ENCODE measurements at regions not wholly inside any gene's neighbourhood (a gene's known extent, or its start where the extent isn't known, plus 50 kb on each side); places are given as distances from the start of the nearest gene placed in this dataset.
"Not testable (repeated sequence)": the region's sequence is repeated elsewhere in the genome, so short reads cannot be mapped to it uniquely, and the experiment has no call there.

- H3K4me1 ChIP-seq: no peaks in the 10 kb centered on the region
- H3K27ac ChIP-seq: no peak overlapping the region
- TF ChIP-seq POLR2A (IDR thresholded peaks at IDR 0.05) (no peak), POLR2AphosphoS5 (IDR thresholded peaks at IDR 0.05; ENCODE audit: insufficient read depth in 1 of 2, low read depth in 1 of 2) (no peak)
- no peaks in the 10 kb centered on the region for H3K36me3 ChIP-seq
- no peaks in the 10 kb centered on the region for H3K27me3 ChIP-seq
- DNase-seq (ENCODE audit: extremely low spot score in 2 of 2): no peak
- no peaks in the 10 kb centered on the region for H3K9me3 ChIP-seq
- no peak overlapping the region for H3K4me3 ChIP-seq
- intact Hi-C loops (cut with DNase I): no loop called here
Observed at GRCh38 chr4:149050840-149051239, 608.6 kb upstream of the NR3C2 start.

GRCh38 chr4:149048451-149049143 lies 606.4 kb upstream of the NR3C2 start:
- no peaks in the 10 kb centered on the region for H3K4me1 ChIP-seq
- H3K36me3 ChIP-seq: no peaks in the 10 kb centered on the region
- intact Hi-C loops (cut with DNase I): no loop called here
- no peak for TF ChIP-seq POLR2AphosphoS5 (IDR thresholded peaks at IDR 0.05; ENCODE audit: insufficient read depth in 1 of 2, low read depth in 1 of 2)
- TF ChIP-seq POLR2A (IDR thresholded peaks at IDR 0.05): no peak
- TF ChIP-seq CTCF (IDR thresholded peaks at IDR 0.05): no peak
- H3K27me3 ChIP-seq: no peaks in the 10 kb centered on the region
- H3K9me3 ChIP-seq: no peaks in the 10 kb centered on the region
- H3K4me3 ChIP-seq: no peak overlapping the region
- no peak for DNase-seq (ENCODE audit: extremely low spot score in 2 of 2)
- H3K27ac ChIP-seq: no peak overlapping the region

- Histone ChIP-seq H3K27ac (no peak overlapping the region), H3K9me3 (no peaks in the 10 kb centered on the region), H3K36me3 (no peaks in the 10 kb centered on the region), H3K4me1 (no peaks in the 10 kb centered on the region), H3K4me3 (no peak overlapping the region), H3K27me3 (no peaks in the 10 kb centered on the region)
- TF ChIP-seq POLR2A (IDR thresholded peaks at IDR 0.05) (no peak), POLR2AphosphoS5 (IDR thresholded peaks at IDR 0.05; ENCODE audit: insufficient read depth in 1 of 2, low read depth in 1 of 2) (no peak), CTCF (IDR thresholded peaks at IDR 0.05) (no peak)
- intact Hi-C loops (cut with DNase I): no loop called here
- no peak for DNase-seq (ENCODE audit: extremely low spot score in 2 of 2)
Observed at GRCh38 chr4:149047368-149047767, 605.2 kb upstream of the NR3C2 start.

- no peaks in the 10 kb centered on the region for H3K27me3 ChIP-seq
- H3K9me3 ChIP-seq: no peaks in the 10 kb centered on the region
- no peak overlapping the region for H3K4me3 ChIP-seq
- no peaks in the 10 kb centered on the region for H3K36me3 ChIP-seq
- H3K27ac ChIP-seq: no peak overlapping the region
- no peaks in the 10 kb centered on the region for H3K4me1 ChIP-seq
- no peak for TF ChIP-seq POLR2AphosphoS5 (IDR thresholded peaks at IDR 0.05; ENCODE audit: insufficient read depth in 1 of 2, low read depth in 1 of 2)
- no peak for TF ChIP-seq CTCF (IDR thresholded peaks at IDR 0.05)
- TF ChIP-seq POLR2A (IDR thresholded peaks at IDR 0.05): no peak
- no peak for DNase-seq (ENCODE audit: extremely low spot score in 2 of 2)
- intact Hi-C loops (cut with DNase I): no loop called here
Observed at GRCh38 chr4:149045731-149046130, 603.5 kb upstream of the NR3C2 start.

- H3K4me3 ChIP-seq; H3K27ac ChIP-seq; H3K4me1 ChIP-seq; intact Hi-C loops (cut with DNase I); H3K27me3 ChIP-seq; H3K9me3 ChIP-seq; DNase-seq (ENCODE audit: extremely low spot score in 2 of 2); H3K36me3 ChIP-seq: not testable (repeated sequence)
Observed at GRCh38 chr4:149039786-149040185, 597.6 kb upstream of the NR3C2 start.

GRCh38 chr4:149031399-149031798 lies 589.2 kb upstream of the NR3C2 start:
- no peak for DNase-seq (ENCODE audit: extremely low spot score in 2 of 2)
- TF ChIP-seq CTCF (IDR thresholded peaks at IDR 0.05) (peak in 1 of 3 experiments; percentile 15), POLR2AphosphoS5 (IDR thresholded peaks at IDR 0.05; ENCODE audit: insufficient read depth in 1 of 2, low read depth in 1 of 2) (no peak)
- Histone ChIP-seq H3K4me1 (no peaks in the 10 kb centered on the region), H3K27me3 (no peaks in the 10 kb centered on the region), H3K27ac (no peak overlapping the region), H3K4me3 (no peak overlapping the region), H3K9me3 (no peaks in the 10 kb centered on the region), H3K36me3 (no peaks in the 10 kb centered on the region)
- intact Hi-C loops (cut with DNase I): no loop called here

Measured in vagina (tissue), 2 donors.